GM12864 (cell line): ENCODE measurements at regions not wholly inside any gene's neighbourhood (a gene's known extent, or its start where the extent isn't known, plus 50 kb on each side); places are given as distances from the start of the nearest gene placed in this dataset.

Source experiments
- DNase-seq: peaks from one replicate; pipeline ENCODE4 v3.0.0-alpha.2; 2011; ENCODE audit warnings: low read depth
- H3K4me3 ChIP-seq: 2 replicates; pipeline ENCODE4 v1.5.1; 2011; ENCODE audit warnings: mild to moderate bottlenecking, low read depth, low read length, control low read depth
- CTCF ChIP-seq: IDR thresholded peaks from 2 replicates; pipeline ENCODE4 v1.5.1; 2011; ENCODE audit warnings: low read depth, mild to moderate bottlenecking, moderate library complexity, low read length, control low read depth, inconsistent platforms; ENCODE audit errors: missing control alignments

- no peak overlapping the region for H3K4me3 ChIP-seq
- no peak for TF ChIP-seq CTCF
- DNase-seq: no peak
Measured at GRCh38 chr3:143209715-143210059, 90.1 kb downstream of the CHST2 start.

GRCh38 chr3:143210141-143210540 is 90.6 kb downstream of the CHST2 start:
- no peak overlapping the region for H3K4me3 ChIP-seq
- no peak for TF ChIP-seq CTCF
- DNase-seq: no peak

- TF ChIP-seq CTCF: no peak
- no peak overlapping the region for H3K4me3 ChIP-seq
- DNase-seq: no peak
Measured at GRCh38 chr3:143215059-143215458, 95.5 kb downstream of the CHST2 start.
